ENCODE measurements at regions not wholly inside any gene's neighbourhood (a gene's known extent, or its start where the extent isn't known, plus 50 kb on each side); places are given as distances from the start of the nearest gene placed in this dataset.
"Not testable (repeated sequence)": the region's sequence is repeated elsewhere in the genome, so short reads cannot be mapped to it uniquely, and the experiment has no call there.

DNA sequence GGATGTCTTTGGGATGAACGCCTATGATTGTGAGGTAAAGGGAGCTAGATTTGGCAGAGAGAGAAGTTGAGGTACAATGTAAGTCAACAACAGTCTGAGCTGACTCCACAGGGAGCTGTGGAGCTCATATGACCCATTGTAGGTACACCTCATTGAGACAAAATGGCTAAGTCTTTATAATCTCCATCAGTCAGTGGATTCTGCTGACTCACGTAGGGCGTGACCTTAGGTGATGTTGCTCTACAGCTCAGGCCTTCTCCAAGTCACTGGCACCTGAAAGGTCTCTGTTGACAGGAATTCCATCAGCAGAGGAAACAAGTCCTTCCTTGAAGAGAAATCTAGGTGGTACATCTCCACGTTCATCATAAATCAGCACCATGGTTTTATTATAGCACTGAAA is 118.2 kb upstream of the PRR16 start:
- intact Hi-C loops (cut with micrococcal nuclease) = no loop called here
- H3K4me3 Mint-ChIP-seq (ENCODE audit: unreplicated experiment) = no peak overlapping the region
- TF ChIP-seq, protein P1, sequence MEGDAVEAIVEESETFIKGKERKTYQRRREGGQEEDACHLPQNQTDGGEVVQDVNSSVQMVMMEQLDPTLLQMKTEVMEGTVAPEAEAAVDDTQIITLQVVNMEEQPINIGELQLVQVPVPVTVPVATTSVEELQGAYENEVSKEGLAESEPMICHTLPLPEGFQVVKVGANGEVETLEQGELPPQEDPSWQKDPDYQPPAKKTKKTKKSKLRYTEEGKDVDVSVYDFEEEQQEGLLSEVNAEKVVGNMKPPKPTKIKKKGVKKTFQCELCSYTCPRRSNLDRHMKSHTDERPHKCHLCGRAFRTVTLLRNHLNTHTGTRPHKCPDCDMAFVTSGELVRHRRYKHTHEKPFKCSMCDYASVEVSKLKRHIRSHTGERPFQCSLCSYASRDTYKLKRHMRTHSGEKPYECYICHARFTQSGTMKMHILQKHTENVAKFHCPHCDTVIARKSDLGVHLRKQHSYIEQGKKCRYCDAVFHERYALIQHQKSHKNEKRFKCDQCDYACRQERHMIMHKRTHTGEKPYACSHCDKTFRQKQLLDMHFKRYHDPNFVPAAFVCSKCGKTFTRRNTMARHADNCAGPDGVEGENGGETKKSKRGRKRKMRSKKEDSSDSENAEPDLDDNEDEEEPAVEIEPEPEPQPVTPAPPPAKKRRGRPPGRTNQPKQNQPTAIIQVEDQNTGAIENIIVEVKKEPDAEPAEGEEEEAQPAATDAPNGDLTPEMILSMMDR (IDR thresholded peaks at IDR 0.05; ENCODE audit: unreplicated experiment) = no peak
- peaks cover 15% of the 10 kb centered on the region for H3K9me3 Mint-ChIP-seq (ENCODE audit: unreplicated experiment)
- no peak for DNase-seq (ENCODE audit: unreplicated experiment)
- no TSS peak for BruUV-seq (replicated peaks)
- CTCF ChIA-PET = interaction anchor here (0.5 to 0.6 kb wide), 2 partner anchors 88 to 137 kb away, joined by 3 read pairs; no protein-coding TSS in a partner anchor
- peak overlapping the region; percentile 46 for H3K27ac Mint-ChIP-seq (ENCODE audit: low read depth, unreplicated experiment)
- peaks cover 1% of the 10 kb centered on the region for H3K36me3 Mint-ChIP-seq (ENCODE audit: insufficient read depth, unreplicated experiment)
- no peaks in the 10 kb centered on the region for H3K27me3 Mint-ChIP-seq (ENCODE audit: insufficient read depth, unreplicated experiment)
- H3K4me1 Mint-ChIP-seq (ENCODE audit: insufficient read depth, unreplicated experiment) = peaks cover 7% of the 10 kb centered on the region
- POLR2A ChIA-PET = interaction anchor here (0.7 kb wide), 1 partner anchor 248 kb away, joined by 4 read pairs; no protein-coding TSS in a partner anchor

DNA sequence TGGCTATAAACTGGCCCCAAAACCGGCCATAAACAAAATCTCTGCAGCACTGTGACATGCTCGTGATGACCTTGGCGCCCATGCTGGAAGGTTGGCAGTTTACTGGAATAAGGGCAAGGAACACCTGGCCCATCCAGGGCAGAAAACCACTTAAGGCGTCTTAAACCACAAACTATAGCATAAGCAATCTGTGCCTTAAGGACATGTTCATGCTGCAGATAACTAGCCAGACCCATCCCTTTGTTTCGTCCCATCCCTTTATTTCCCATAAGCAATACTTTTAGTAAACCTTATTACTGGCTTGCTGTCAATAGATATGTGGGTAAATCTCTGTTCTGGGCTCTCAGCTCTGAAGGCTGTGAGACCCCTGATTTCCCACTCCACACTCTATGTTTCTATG is 113.0 kb upstream of the PRR16 start:
- H3K4me3 Mint-ChIP-seq (ENCODE audit: unreplicated experiment); H3K27me3 Mint-ChIP-seq (ENCODE audit: insufficient read depth, unreplicated experiment); DNase-seq (ENCODE audit: unreplicated experiment); intact Hi-C loops (cut with micrococcal nuclease); H3K36me3 Mint-ChIP-seq (ENCODE audit: insufficient read depth, unreplicated experiment); BruUV-seq (replicated peaks); H3K27ac Mint-ChIP-seq (ENCODE audit: low read depth, unreplicated experiment); POLR2A ChIA-PET; H3K4me1 Mint-ChIP-seq (ENCODE audit: insufficient read depth, unreplicated experiment): not testable (repeated sequence)
- H3K9me3 Mint-ChIP-seq (ENCODE audit: unreplicated experiment) = peaks cover 18% of the 10 kb centered on the region
- CTCF ChIA-PET = interaction anchor here (0.6 kb wide), 1 partner anchor 113 kb away, joined by 3 read pairs; no protein-coding TSS in a partner anchor

DNA sequence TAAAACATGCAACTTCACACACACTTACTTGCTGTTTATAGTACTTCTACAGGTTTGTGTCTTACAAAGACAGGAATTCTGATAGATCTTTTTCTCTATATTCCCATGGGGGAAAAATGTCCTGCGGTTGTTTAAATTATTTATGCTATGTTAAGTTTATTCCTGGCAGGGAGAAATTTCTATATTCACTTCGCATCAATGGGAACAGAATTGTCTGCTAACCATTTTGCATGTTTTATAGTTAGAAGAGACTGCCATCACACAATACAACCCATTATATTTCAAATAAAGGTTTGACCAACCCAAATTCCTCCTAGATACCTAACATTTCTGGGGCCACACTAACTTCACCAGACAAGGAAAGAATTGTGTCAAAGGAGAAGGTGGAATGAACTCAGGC is 110.0 kb upstream of the PRR16 start:
- Mint-ChIP-seq H3K27me3 (ENCODE audit: insufficient read depth, unreplicated experiment) (no peaks in the 10 kb centered on the region), H3K4me1 (ENCODE audit: insufficient read depth, unreplicated experiment) (no peaks in the 10 kb centered on the region), H3K27ac (ENCODE audit: low read depth, unreplicated experiment) (no peak overlapping the region), H3K9me3 (ENCODE audit: unreplicated experiment) (peaks cover 18% of the 10 kb centered on the region), H3K4me3 (ENCODE audit: unreplicated experiment) (no peak overlapping the region), H3K36me3 (ENCODE audit: insufficient read depth, unreplicated experiment) (peaks cover 7% of the 10 kb centered on the region)
- intact Hi-C loops (cut with micrococcal nuclease) = no loop called here
- ChIA-PET POLR2A (interaction anchor here (0.8 kb wide), 1 partner anchor 161 kb away, joined by 3 read pairs; no protein-coding TSS in a partner anchor), CTCF (no interaction called here)
- TF ChIP-seq, protein P1 (IDR thresholded peaks at IDR 0.05; ENCODE audit: unreplicated experiment) = no peak
- BruUV-seq (replicated peaks) = no TSS peak
- no peak for DNase-seq (ENCODE audit: unreplicated experiment)

DNA sequence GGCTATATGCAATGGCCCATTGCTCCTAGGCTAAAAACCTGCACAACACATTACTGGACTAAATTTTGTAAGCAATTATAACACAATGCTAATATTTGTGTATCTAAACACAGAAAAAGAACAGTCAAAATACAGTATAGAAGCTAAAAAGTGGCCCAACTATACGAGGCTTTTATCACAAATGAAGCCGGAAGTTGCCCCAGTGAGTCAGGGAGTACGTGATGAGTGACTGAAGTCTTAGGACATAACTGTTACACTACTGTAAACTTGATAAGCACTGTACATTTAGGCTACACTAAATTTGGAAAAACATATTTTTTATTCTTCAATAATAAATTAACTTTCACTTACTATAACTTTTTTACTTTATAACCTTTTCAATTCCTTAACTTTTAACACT is 105.2 kb upstream of the PRR16 start:
- Mint-ChIP-seq H3K4me1 (ENCODE audit: insufficient read depth, unreplicated experiment) (peaks cover 5% of the 10 kb centered on the region), H3K27me3 (ENCODE audit: insufficient read depth, unreplicated experiment) (no peaks in the 10 kb centered on the region), H3K36me3 (ENCODE audit: insufficient read depth, unreplicated experiment) (no peaks in the 10 kb centered on the region), H3K27ac (ENCODE audit: low read depth, unreplicated experiment) (no peak overlapping the region), H3K4me3 (ENCODE audit: unreplicated experiment) (no peak overlapping the region), H3K9me3 (ENCODE audit: unreplicated experiment) (peaks cover 4% of the 10 kb centered on the region)
- intact Hi-C loops (cut with micrococcal nuclease) = no loop called here
- DNase-seq (ENCODE audit: unreplicated experiment) = no peak
- TF ChIP-seq, protein P1 (IDR thresholded peaks at IDR 0.05; ENCODE audit: unreplicated experiment) = no peak
- ChIA-PET POLR2A (no interaction called here), CTCF (no interaction called here)
- no TSS peak for BruUV-seq (replicated peaks)

DNA sequence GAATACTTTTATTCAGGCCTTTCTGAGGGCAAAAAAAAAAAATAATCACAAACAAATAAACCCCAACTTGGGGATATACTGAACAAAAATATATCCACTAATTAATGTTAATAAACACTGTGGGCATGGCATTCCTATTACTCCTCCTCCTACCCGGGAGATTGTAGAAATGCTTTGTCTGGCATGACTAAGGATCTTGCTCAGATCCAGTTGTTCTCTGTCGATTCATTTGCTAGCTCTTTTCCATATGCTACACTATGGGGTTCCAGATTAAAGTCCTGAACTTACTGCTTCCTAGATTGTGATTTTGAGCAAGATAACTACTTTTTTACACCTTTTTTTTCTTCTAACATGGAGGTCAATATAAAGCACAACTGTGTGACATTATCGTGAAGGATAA is 102.2 kb upstream of the PRR16 start:
- no peak for DNase-seq (ENCODE audit: unreplicated experiment)
- Mint-ChIP-seq H3K27me3 (ENCODE audit: insufficient read depth, unreplicated experiment) (no peaks in the 10 kb centered on the region), H3K9me3 (ENCODE audit: unreplicated experiment) (peaks cover 4% of the 10 kb centered on the region), H3K27ac (ENCODE audit: low read depth, unreplicated experiment) (no peak overlapping the region), H3K36me3 (ENCODE audit: insufficient read depth, unreplicated experiment) (no peaks in the 10 kb centered on the region), H3K4me1 (ENCODE audit: insufficient read depth, unreplicated experiment) (peaks cover 13% of the 10 kb centered on the region), H3K4me3 (ENCODE audit: unreplicated experiment) (no peak overlapping the region)
- POLR2A ChIA-PET = no interaction called here
- TF ChIP-seq, protein P1 (IDR thresholded peaks at IDR 0.05; ENCODE audit: unreplicated experiment) = no peak
- no TSS peak for BruUV-seq (replicated peaks)
- CTCF ChIA-PET = interaction anchor here (0.7 kb wide), 2 partner anchors 54 to 1093 kb away, joined by 3 read pairs; no protein-coding TSS in a partner anchor
- intact Hi-C loops (cut with micrococcal nuclease) = no loop called here
